T-cell (primary cell): ENCODE measurements at regions not wholly inside any gene's neighbourhood (a gene's known extent, or its start where the extent isn't known, plus 50 kb on each side); places are given as distances from the start of the nearest gene placed in this dataset.
"Not testable (repeated sequence)": the region's sequence is repeated elsewhere in the genome, so short reads cannot be mapped to it uniquely, and the experiment has no call there.

Experiments
- ATAC-seq, 4 experiments: fragments of 200-7000 bp in 3 of 4; fragments of 150-1000 bp in 1 of 4; cut with Tn5 transposase; replicated peaks in 1 of 4; 1 replicate in 3 of 4; 2 replicates in 1 of 4; pipeline ENCODE4 v1.10.0; 2021; ENCODE audit warnings: moderate library complexity in 3 of 4, mild to moderate bottlenecking in 2 of 4, moderate number of reproducible peaks in 1 of 4
- CTCF ChIA-PET, 2 donors: fragments of 300-600 bp; sonication (Branson Sonifier 250); formaldehyde crosslinking; loops; one replicate each; lab custom pipeline; 2022; ENCODE audit warnings: antibody characterized with exemption in 2 of 2; lab: Charles Lee
- POLR2A ChIA-PET, 2 donors: fragments of 300-600 bp; sonication (Branson Sonifier 250); formaldehyde crosslinking; loops; one replicate each; lab custom pipeline; 2022; ENCODE audit warnings: antibody characterized with exemption in 2 of 2; lab: Charles Lee
- DNase-seq, 35 experiments: peaks; one replicate each; pipeline versions ENCODE4 v3.0.0 to v3.0.0-alpha.2; 2013 to 2023
- H3K27ac ChIP-seq: one replicate; pipeline ENCODE4 v1.5.1; 2013; ENCODE audit warnings: low read length
- H3K27me3 ChIP-seq, 2 experiments: replicated peaks in 1 of 2; 1 replicate in 1 of 2; 2 replicates in 1 of 2; pipeline versions ENCODE4 v1.6.1 to v1.7.0; 2013; ENCODE audit warnings: low read length in 1 of 2, mixed read lengths in 1 of 2; ENCODE audit not compliant: control insufficient read depth in 2 of 2, insufficient read depth in 2 of 2; ENCODE audit errors: extremely low read depth in 1 of 2
- H3K36me3 ChIP-seq, 2 donors: 1 replicate in 1 of 2; 2 replicates in 1 of 2; pipeline versions ENCODE4 v1.6.1 to v1.7.0; 2013; ENCODE audit warnings: low read length in 1 of 2; ENCODE audit not compliant: control insufficient read depth in 2 of 2, insufficient read depth in 1 of 2; ENCODE audit errors: extremely low read depth in 1 of 2
- H3K4me1 ChIP-seq, 2 experiments: 1 replicate in 1 of 2; 2 replicates in 1 of 2; pipeline versions ENCODE4 v1.6.1 to v1.7.0; 2013; ENCODE audit warnings: low read length in 2 of 2, mixed read lengths in 1 of 2; ENCODE audit not compliant: insufficient read depth in 2 of 2, control insufficient read depth in 1 of 2; ENCODE audit errors: extremely low read depth in 1 of 2
- H3K4me3 ChIP-seq, 2 donors: 1 replicate in 1 of 2; 2 replicates in 1 of 2; pipeline versions ENCODE4 v1.5.1 to v1.7.0; 2013; ENCODE audit warnings: mild to moderate bottlenecking in 2 of 2, low read length in 1 of 2, moderate library complexity in 1 of 2; ENCODE audit not compliant: control insufficient read depth in 1 of 2; ENCODE audit errors: extremely low read depth in 1 of 2
- H3K9me3 ChIP-seq: 2 replicates; pipeline ENCODE4 v1.7.0; 2013
- H3K27ac Mint-ChIP-seq, 2 donors: one replicate each; pipeline ENCODE4 v1.8.0; 2020 to 2021; ENCODE audit warnings: mild to moderate bottlenecking in 2 of 2, mixed read lengths in 2 of 2
- H3K27me3 Mint-ChIP-seq, 2 donors: one replicate each; pipeline ENCODE4 v1.8.0; 2021 to 2022; ENCODE audit warnings: mixed read lengths in 2 of 2
- H3K36me3 Mint-ChIP-seq: one replicate; pipeline ENCODE4 v1.8.0; 2021; ENCODE audit warnings: mixed read lengths
- H3K4me1 Mint-ChIP-seq, 3 donors: one replicate each; pipeline ENCODE4 v1.8.0; 2020 to 2022; ENCODE audit warnings: mixed read lengths in 3 of 3, mild to moderate bottlenecking in 1 of 3
- H3K4me3 Mint-ChIP-seq, 3 donors: one replicate each; pipeline ENCODE4 v1.8.0; 2020 to 2022; ENCODE audit warnings: mild to moderate bottlenecking in 3 of 3, mixed read lengths in 3 of 3, moderate library complexity in 3 of 3
- H3K9me3 Mint-ChIP-seq, 3 donors: one replicate each; pipeline ENCODE4 v1.8.0; 2020 to 2022; ENCODE audit warnings: mixed read lengths in 3 of 3
- WGBS: methylation state at CpG from one replicate; pipeline ENCODE4 v1.1.5; 2013; ENCODE audit warnings: missing lambda C conversion rate; ENCODE audit not compliant: insufficient coverage; 5-methylcytosine and 5-hydroxymethylcytosine counted together

DNA sequence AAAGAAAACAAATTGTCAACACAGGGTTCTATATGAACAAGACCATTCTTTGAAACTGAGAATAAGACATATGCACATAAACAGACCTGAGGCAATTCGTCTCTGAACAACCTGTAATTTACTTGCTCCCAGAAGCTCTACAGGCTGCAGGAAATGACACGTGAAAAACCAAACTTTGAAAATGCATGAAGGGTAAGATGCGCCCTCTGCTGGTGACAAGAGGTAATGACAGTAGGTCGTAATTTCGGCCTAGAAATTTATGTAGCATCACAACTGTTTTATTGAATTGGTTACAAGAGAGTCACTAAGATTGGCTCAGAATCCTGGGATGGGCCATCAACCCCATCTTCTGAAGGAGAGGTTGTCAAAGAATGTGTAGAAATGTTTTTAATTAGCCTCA is 276.5 kb downstream of the PPP4R3C start:
- POLR2A ChIA-PET = no interaction called here
- Mint-ChIP-seq H3K4me1 (peaks cover 0 to 5% (median 4%) of the 10 kb centered on the region in 3 donors), H3K27ac (no peak overlapping the region), H3K36me3 (no peaks in the 10 kb centered on the region), H3K27me3 (peaks cover 0 to 3% of the 10 kb centered on the region in 2 donors), H3K9me3 (no peaks in the 10 kb centered on the region), H3K4me3 (no peak overlapping the region)
- Histone ChIP-seq H3K27me3 (no peaks in the 10 kb centered on the region), H3K36me3 (no peaks in the 10 kb centered on the region), H3K4me3 (no peak overlapping the region), H3K4me1 (no peaks in the 10 kb centered on the region), H3K27ac (no peak overlapping the region), H3K9me3 (no peaks in the 10 kb centered on the region)
- CTCF ChIA-PET = interaction anchor here in 1 of 2 donors (0.7 to 0.9 kb wide), 3 partner anchors 17 to 1583 kb away, joined by 3 read pairs; no protein-coding TSS in a partner anchor
- DNase-seq = peak in 10 of 35 experiments; percentile 1 to 29 (median 8)
- no peak for ATAC-seq
- WGBS = no CpG with 5 or more reads among the region's 5 CpGs

- no peak for ATAC-seq
- Histone ChIP-seq H3K27me3 (no peaks in the 10 kb centered on the region), H3K4me3 (no peak overlapping the region), H3K9me3 (no peaks in the 10 kb centered on the region), H3K36me3 (no peaks in the 10 kb centered on the region), H3K27ac (no peak overlapping the region), H3K4me1 (no peaks in the 10 kb centered on the region)
- no peaks in the 10 kb centered on the region for H3K36me3 Mint-ChIP-seq
- peaks cover 0 to 6% (median 0%) of the 10 kb centered on the region in 3 donors for H3K9me3 Mint-ChIP-seq
- DNase-seq = no peak
- H3K4me3 Mint-ChIP-seq = no peak overlapping the region
- no peaks in the 10 kb centered on the region for H3K27me3 Mint-ChIP-seq
- ChIA-PET POLR2A (no interaction called here), CTCF (no interaction called here)
- H3K27ac Mint-ChIP-seq = no peak overlapping the region
- no peaks in the 10 kb centered on the region for H3K4me1 Mint-ChIP-seq
- no CpG with 5 or more reads among the region's 4 CpGs for WGBS
Measured at GRCh38 chrX:27163236-27163635, 299.9 kb downstream of the PPP4R3C start.

- Histone ChIP-seq H3K27me3 (no peaks in the 10 kb centered on the region), H3K4me1 (no peaks in the 10 kb centered on the region), H3K27ac (no peak overlapping the region), H3K4me3 (no peak overlapping the region), H3K9me3 (no peaks in the 10 kb centered on the region), H3K36me3 (no peaks in the 10 kb centered on the region)
- WGBS = no CpG with 5 or more reads among the region's 1 CpG
- H3K9me3 Mint-ChIP-seq = peaks cover 0 to 6% (median 0%) of the 10 kb centered on the region in 3 donors
- H3K27ac Mint-ChIP-seq = no peak overlapping the region
- H3K4me1 Mint-ChIP-seq = no peaks in the 10 kb centered on the region
- no peaks in the 10 kb centered on the region for H3K27me3 Mint-ChIP-seq
- ATAC-seq (no peak), DNase-seq (no peak)
- ChIA-PET CTCF (no interaction called here), POLR2A (interaction anchor here in 1 of 2 donors (0.6 kb wide), 1 partner anchor 43 kb away, joined by 3 read pairs; no protein-coding TSS in a partner anchor)
- H3K36me3 Mint-ChIP-seq = no peaks in the 10 kb centered on the region
- H3K4me3 Mint-ChIP-seq = no peak overlapping the region
Measured at GRCh38 chrX:27162496-27162895, 300.6 kb downstream of the PPP4R3C start.

GRCh38 chrX:27156921-27157320 is 306.2 kb downstream of the PPP4R3C start:
- H3K27me3 Mint-ChIP-seq, H3K4me1 ChIP-seq, POLR2A ChIA-PET, H3K9me3 ChIP-seq, H3K27ac Mint-ChIP-seq, ATAC-seq, H3K27me3 ChIP-seq, H3K4me3 Mint-ChIP-seq, DNase-seq, H3K36me3 ChIP-seq, H3K9me3 Mint-ChIP-seq, H3K27ac ChIP-seq, H3K4me3 ChIP-seq, H3K36me3 Mint-ChIP-seq, H3K4me1 Mint-ChIP-seq: not testable (repeated sequence)
- CTCF ChIA-PET = interaction anchor here in 1 of 2 donors (0.7 kb wide), 1 partner anchor 610 kb away, joined by 3 read pairs; no protein-coding TSS in a partner anchor
- WGBS = 91% methylated on average over 9 of the region's 21 CpGs

DNA sequence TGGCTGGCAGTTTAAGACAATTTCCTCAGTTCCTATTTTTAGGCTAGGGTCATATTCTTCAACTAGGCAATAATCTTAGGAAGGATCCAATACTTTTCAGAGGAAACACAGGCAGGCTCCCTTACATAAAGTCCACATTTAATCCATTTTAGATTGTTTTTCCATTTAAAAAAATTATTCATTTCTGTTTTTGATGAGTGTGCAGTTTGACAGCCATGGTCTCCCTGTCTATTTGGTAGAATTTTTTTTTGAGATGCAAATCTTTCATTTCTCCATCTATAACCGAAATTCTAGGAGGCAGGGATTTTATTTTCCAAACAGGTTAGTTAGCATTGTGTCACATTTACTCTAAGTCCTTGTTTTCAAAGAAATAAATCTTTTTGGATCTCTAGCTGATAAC is 326.8 kb downstream of the PPP4R3C start:
- Mint-ChIP-seq H3K4me3 (no peak overlapping the region), H3K9me3 (peaks cover 0 to 4% (median 3%) of the 10 kb centered on the region in 3 donors), H3K27ac (no peak overlapping the region), H3K27me3 (peaks cover 0 to 7% of the 10 kb centered on the region in 2 donors), H3K36me3 (no peaks in the 10 kb centered on the region), H3K4me1 (no peaks in the 10 kb centered on the region)
- ATAC-seq (no peak), DNase-seq (no peak)
- H3K4me3 ChIP-seq = no peak overlapping the region
- H3K36me3 ChIP-seq = no peaks in the 10 kb centered on the region
- no peaks in the 10 kb centered on the region for H3K27me3 ChIP-seq
- no peaks in the 10 kb centered on the region for H3K4me1 ChIP-seq
- H3K27ac ChIP-seq = no peak overlapping the region
- no peaks in the 10 kb centered on the region for H3K9me3 ChIP-seq
- no CpG with 5 or more reads among the region's 1 CpG for WGBS
- POLR2A ChIA-PET = no interaction called here
- CTCF ChIA-PET = no interaction called here

GRCh38 chrX:27132862-27133261 is 330.3 kb downstream of the PPP4R3C start:
- H3K9me3 ChIP-seq = no peaks in the 10 kb centered on the region
- no peaks in the 10 kb centered on the region for H3K27me3 ChIP-seq
- Mint-ChIP-seq H3K27me3 (peaks cover 0 to 10% of the 10 kb centered on the region in 2 donors), H3K9me3 (peaks cover 3 to 15% (median 5%) of the 10 kb centered on the region in 3 donors), H3K27ac (no peak overlapping the region), H3K4me3 (no peak overlapping the region), H3K4me1 (no peaks in the 10 kb centered on the region), H3K36me3 (no peaks in the 10 kb centered on the region)
- H3K36me3 ChIP-seq = no peaks in the 10 kb centered on the region
- CTCF ChIA-PET = no interaction called here
- H3K4me3 ChIP-seq = no peak overlapping the region
- no peaks in the 10 kb centered on the region for H3K4me1 ChIP-seq
- ATAC-seq (no peak), DNase-seq (no peak)
- no peak overlapping the region for H3K27ac ChIP-seq
- POLR2A ChIA-PET = no interaction called here
- no CpG with 5 or more reads among the region's 1 CpG for WGBS

DNA sequence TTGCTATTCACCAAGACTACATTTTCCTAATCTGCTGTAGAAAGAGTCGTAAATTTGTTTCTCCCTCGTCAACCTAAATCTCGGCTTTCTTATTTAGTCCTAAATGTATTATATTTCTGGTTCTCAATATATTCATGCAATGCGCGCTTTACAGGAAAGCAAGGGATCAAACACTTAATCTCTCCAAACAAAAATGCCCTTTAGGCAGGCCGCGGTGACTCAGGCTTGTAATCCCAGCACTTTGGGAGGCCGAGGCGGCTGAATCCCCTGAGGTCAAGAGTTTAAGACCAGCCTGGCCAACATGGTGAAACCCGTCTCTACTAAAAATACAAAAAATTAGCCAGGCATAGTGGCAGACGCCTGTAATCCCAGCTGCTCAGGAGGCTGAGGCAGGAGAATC is 376.0 kb downstream of the PPP4R3C start:
- H3K4me3 ChIP-seq, H3K4me1 Mint-ChIP-seq, H3K27ac ChIP-seq, ATAC-seq, H3K9me3 Mint-ChIP-seq, H3K27me3 Mint-ChIP-seq, DNase-seq, H3K4me3 Mint-ChIP-seq, H3K36me3 ChIP-seq, H3K9me3 ChIP-seq, H3K27ac Mint-ChIP-seq, H3K27me3 ChIP-seq, POLR2A ChIA-PET, H3K4me1 ChIP-seq, H3K36me3 Mint-ChIP-seq: not testable (repeated sequence)
- CTCF ChIA-PET = interaction anchor here in 1 of 2 donors (0.6 kb wide), 1 partner anchor 42 kb away, joined by 3 read pairs; no protein-coding TSS in a partner anchor
- WGBS = no CpG with 5 or more reads among the region's 11 CpGs
